MM.1S (cell line): ENCODE measurements at regions not wholly inside any gene's neighbourhood (a gene's known extent, or its start where the extent isn't known, plus 50 kb on each side); places are given as distances from the start of the nearest gene placed in this dataset.

Source experiments
- DNase-seq: peaks from one replicate; pipeline ENCODE4 v3.0.0-alpha.2; 2015
- H2AFZ ChIP-seq: fragments of 300-600 bp; sonication (generic); 2 replicates; pipeline ENCODE4 v1.6.0; 2016; ENCODE audit warnings: antibody characterized with exemption, low read length
- H3F3A ChIP-seq: fragments of 300-600 bp; sonication (generic); 2 replicates; pipeline ENCODE4 v1.6.1; 2016; ENCODE audit warnings: mild to moderate bottlenecking, antibody characterized with exemption, low read length, moderate library complexity, mixed read lengths; ENCODE audit not compliant: insufficient read depth
- H3K27ac ChIP-seq: fragments of 300-600 bp; sonication (generic); 2 replicates; pipeline ENCODE4 v1.5.1; 2016; ENCODE audit warnings: mild to moderate bottlenecking, low read length
- H3K27me3 ChIP-seq: fragments of 300-600 bp; sonication (generic); replicated peaks from 2 replicates; pipeline ENCODE4 v1.6.0; 2016; ENCODE audit warnings: low read length; ENCODE audit not compliant: insufficient read depth
- H3K36me3 ChIP-seq: fragments of 300-600 bp; sonication (generic); replicated peaks from 2 replicates; pipeline ENCODE4 v1.6.1; 2016; ENCODE audit warnings: mild to moderate bottlenecking, low read length, mixed read lengths; ENCODE audit not compliant: insufficient read depth
- H3K4me1 ChIP-seq: fragments of 300-600 bp; sonication (generic); 2 replicates; pipeline ENCODE4 v1.6.1; 2016; ENCODE audit warnings: low read length, mixed read lengths
- H3K4me2 ChIP-seq: fragments of 300-600 bp; sonication (generic); 2 replicates; pipeline ENCODE4 v1.6.0; 2016; ENCODE audit warnings: low read depth, low read length
- H3K4me3 ChIP-seq: fragments of 300-600 bp; sonication (generic); 2 replicates; pipeline ENCODE4 v1.5.1; 2016; ENCODE audit warnings: low read length, mixed read lengths
- H3K79me2 ChIP-seq: fragments of 300-600 bp; sonication (generic); 2 replicates; pipeline ENCODE4 v1.6.1; 2016; ENCODE audit warnings: mixed run types, low read length, mixed read lengths
- H3K9ac ChIP-seq: fragments of 300-600 bp; sonication (generic); 2 replicates; pipeline ENCODE4 v1.6.1; 2016; ENCODE audit warnings: low read length, mixed read lengths
- H3K9me2 ChIP-seq: fragments of 300-600 bp; sonication (generic); replicated peaks from 2 replicates; pipeline ENCODE4 v1.6.1; 2016; ENCODE audit warnings: mild to moderate bottlenecking, low read length, mixed read lengths; ENCODE audit not compliant: insufficient read depth
- H3K9me3 ChIP-seq: fragments of 300-600 bp; sonication (generic); replicated peaks from 2 replicates; pipeline ENCODE4 v1.6.1; 2016; ENCODE audit warnings: mild to moderate bottlenecking, low read length, mixed read lengths; ENCODE audit not compliant: insufficient read depth
- H4K20me1 ChIP-seq: fragments of 300-600 bp; sonication (generic); 2 replicates; pipeline ENCODE4 v1.6.1; 2016; ENCODE audit warnings: mild to moderate bottlenecking, low read length, moderate library complexity, mixed read lengths; ENCODE audit not compliant: insufficient read depth
- EZH2 ChIP-seq: fragments of 300-600 bp; sonication (generic); optimal IDR thresholded peaks from 2 replicates; pipeline ENCODE3; 2017; ENCODE audit warnings: low read depth, mild to moderate bottlenecking, antibody characterized with exemption, low read length, mixed read lengths
- EZH2phosphoT487 ChIP-seq: fragments of 300-600 bp; sonication (generic); IDR thresholded peaks from 2 replicates; pipeline ENCODE4 v1.6.1; 2018; ENCODE audit warnings: antibody characterized with exemption, low read length
- TF ChIP-seq, protein P1 (sequence below): fragments of 300-600 bp; sonication (generic); IDR thresholded peaks from 2 replicates; pipeline ENCODE4 v1.5.1; 2016; ENCODE audit warnings: antibody characterized with exemption, low read length, mixed read lengths

DNA sequence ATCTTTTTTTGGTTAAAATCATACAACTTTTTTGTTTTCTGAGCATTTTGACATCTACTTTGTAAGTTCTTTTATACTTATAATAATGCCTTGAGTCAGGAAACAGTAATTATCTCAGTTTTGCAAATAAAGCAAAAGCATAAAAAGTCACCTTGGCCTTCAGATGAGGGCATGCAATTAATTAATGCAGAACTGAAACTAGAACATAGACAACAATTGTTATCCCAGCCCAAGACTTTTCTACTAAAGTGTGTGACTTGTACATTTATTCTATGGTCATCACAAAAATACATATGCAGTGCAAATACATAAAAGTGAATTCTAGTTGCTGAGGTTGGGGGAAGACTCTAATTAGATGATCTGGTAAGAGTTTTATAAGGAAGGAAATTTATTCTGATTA, 179.9 kb downstream of the ST8SIA4 start:
- DNase-seq, result no peak
- no peaks in the 10 kb centered on the region for H3K4me1 ChIP-seq
- H2AFZ ChIP-seq, result no peak overlapping the region
- no peaks in the 10 kb centered on the region for H3K36me3 ChIP-seq
- H3K9me2 ChIP-seq, result no peaks in the 10 kb centered on the region
- no peak overlapping the region for H3K27ac ChIP-seq
- H3K9me3 ChIP-seq, result no peaks in the 10 kb centered on the region
- H3K79me2 ChIP-seq, result no peaks in the 10 kb centered on the region
- no peak overlapping the region for H3K9ac ChIP-seq
- H3K4me2 ChIP-seq, result no peak overlapping the region
- no peaks in the 10 kb centered on the region for H3K27me3 ChIP-seq
- H4K20me1 ChIP-seq, result no peaks in the 10 kb centered on the region
- no peak overlapping the region for H3K4me3 ChIP-seq
- no peaks in the 10 kb centered on the region for H3F3A ChIP-seq
- TF ChIP-seq EZH2, result no peak
- TF ChIP-seq, protein P1, sequence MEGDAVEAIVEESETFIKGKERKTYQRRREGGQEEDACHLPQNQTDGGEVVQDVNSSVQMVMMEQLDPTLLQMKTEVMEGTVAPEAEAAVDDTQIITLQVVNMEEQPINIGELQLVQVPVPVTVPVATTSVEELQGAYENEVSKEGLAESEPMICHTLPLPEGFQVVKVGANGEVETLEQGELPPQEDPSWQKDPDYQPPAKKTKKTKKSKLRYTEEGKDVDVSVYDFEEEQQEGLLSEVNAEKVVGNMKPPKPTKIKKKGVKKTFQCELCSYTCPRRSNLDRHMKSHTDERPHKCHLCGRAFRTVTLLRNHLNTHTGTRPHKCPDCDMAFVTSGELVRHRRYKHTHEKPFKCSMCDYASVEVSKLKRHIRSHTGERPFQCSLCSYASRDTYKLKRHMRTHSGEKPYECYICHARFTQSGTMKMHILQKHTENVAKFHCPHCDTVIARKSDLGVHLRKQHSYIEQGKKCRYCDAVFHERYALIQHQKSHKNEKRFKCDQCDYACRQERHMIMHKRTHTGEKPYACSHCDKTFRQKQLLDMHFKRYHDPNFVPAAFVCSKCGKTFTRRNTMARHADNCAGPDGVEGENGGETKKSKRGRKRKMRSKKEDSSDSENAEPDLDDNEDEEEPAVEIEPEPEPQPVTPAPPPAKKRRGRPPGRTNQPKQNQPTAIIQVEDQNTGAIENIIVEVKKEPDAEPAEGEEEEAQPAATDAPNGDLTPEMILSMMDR, result no peak
- no peak for TF ChIP-seq EZH2phosphoT487

DNA sequence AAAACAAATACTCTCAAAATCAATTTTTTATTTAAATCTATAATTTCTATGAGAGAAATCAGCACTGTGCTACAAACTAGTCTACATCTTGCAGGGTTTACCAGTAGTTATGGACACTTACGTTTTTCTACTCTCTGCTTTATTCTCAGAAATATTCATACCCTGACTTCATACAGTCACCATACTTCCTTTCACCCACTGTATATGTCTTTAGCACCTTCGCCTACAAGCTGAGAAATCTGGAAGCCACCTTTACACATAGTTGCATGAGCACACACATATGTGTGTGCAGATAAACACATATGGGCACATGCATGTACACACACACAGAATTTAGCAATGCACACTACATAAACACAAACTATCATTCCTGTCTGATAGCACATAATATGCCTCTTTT, 177.0 kb downstream of the ST8SIA4 start:
- Histone ChIP-seq H3K4me2 (no peak overlapping the region), H3K27me3 (no peaks in the 10 kb centered on the region), H3K27ac (no peak overlapping the region), H3K36me3 (no peaks in the 10 kb centered on the region), H4K20me1 (no peaks in the 10 kb centered on the region), H3K79me2 (no peaks in the 10 kb centered on the region), H3K4me3 (no peak overlapping the region), H3F3A (no peaks in the 10 kb centered on the region), H3K9me2 (no peaks in the 10 kb centered on the region), H3K9me3 (no peaks in the 10 kb centered on the region), H3K9ac (no peak overlapping the region), H3K4me1 (0 out of 2 replicates have a peak, but pooled peaks cover 2% of the 10 kb centered on the region), H2AFZ (no peak overlapping the region)
- TF ChIP-seq, protein P1, result no peak
- TF ChIP-seq EZH2phosphoT487 (no peak), EZH2 (no peak)
- no peak for DNase-seq

DNA sequence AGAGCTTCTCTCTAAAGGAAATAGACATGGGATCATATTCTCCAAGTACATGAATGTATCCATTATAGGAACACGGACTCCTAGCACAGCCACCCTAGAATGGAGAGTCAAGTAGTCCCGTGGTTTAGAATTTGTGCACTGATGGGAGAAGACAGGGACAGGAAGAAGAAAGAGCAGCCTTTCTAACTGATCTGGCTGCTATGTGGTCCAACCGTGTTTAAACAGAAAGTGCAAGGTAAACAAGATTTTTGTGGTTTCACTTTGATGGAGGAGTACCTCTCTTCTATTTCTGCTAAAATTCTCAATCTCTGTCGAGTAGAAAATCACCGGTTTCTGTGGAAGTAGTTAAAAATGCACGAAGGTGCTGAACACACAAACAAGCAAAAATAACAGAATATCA, 171.3 kb downstream of the ST8SIA4 start:
- peak overlapping the region; percentile 69 for H3K4me2 ChIP-seq
- no peak overlapping the region for H3K9ac ChIP-seq
- H3K4me3 ChIP-seq, result peak overlapping the region; percentile 29; the same call in 1 of the 2 replicates
- H2AFZ ChIP-seq, result peak overlapping the region; percentile 62
- H3K27ac ChIP-seq, result peak overlapping the region; percentile 19; the same call in 1 of the 2 replicates
- H3K9me3 ChIP-seq, result no peaks in the 10 kb centered on the region
- no peaks in the 10 kb centered on the region for H3K9me2 ChIP-seq
- H3K79me2 ChIP-seq, result no peaks in the 10 kb centered on the region
- no peaks in the 10 kb centered on the region for H3K27me3 ChIP-seq
- no peaks in the 10 kb centered on the region for H3K36me3 ChIP-seq
- H3K4me1 ChIP-seq, result peaks cover 18% of the 10 kb centered on the region
- DNase-seq, result peak; percentile 91
- TF ChIP-seq, protein P1, result no peak
- TF ChIP-seq EZH2 (no peak), EZH2phosphoT487 (no peak)
- H3F3A ChIP-seq, result no peaks in the 10 kb centered on the region
- no peaks in the 10 kb centered on the region for H4K20me1 ChIP-seq
